ENCODE measurements at regions not wholly inside any gene's neighbourhood (a gene's known extent, or its start where the extent isn't known, plus 50 kb on each side); places are given as distances from the start of the nearest gene placed in this dataset.

- H3K27ac ChIP-seq (ENCODE audit: extremely low read length, insufficient read depth, low read length): peak overlapping the region; percentile 42
- CTCF ChIA-PET (ENCODE audit: low intra/inter-chr PET ratio, low total read pairs): no interaction called here
- no peaks in the 10 kb centered on the region for H3K27me3 ChIP-seq (ENCODE audit: control insufficient read depth in 1 of 2, insufficient read depth in 2 of 2, low read length in 2 of 2)
- H4K20me1 ChIP-seq (ENCODE audit: insufficient read depth, low read length): no peaks in the 10 kb centered on the region
- DNase-seq (ENCODE audit: low spot score): peak; percentile 20
- no peak overlapping the region for H3K9ac ChIP-seq (ENCODE audit: insufficient read depth, low read depth, low read length)
- no peak overlapping the region for H2AFZ ChIP-seq (ENCODE audit: low read length)
- no TSS peak for BruUV-seq (replicated peaks)
- in situ Hi-C loops (cut with HindIII; ENCODE audit: extremely low pct_ligation_motif_present, low pct_unique_long_range_greater_than_20kb) (no loop called here), intact Hi-C loops (cut with micrococcal nuclease; ENCODE audit: unreplicated experiment) (no loop called here)
- peak overlapping the region; percentile 8 for H3K4me2 ChIP-seq (ENCODE audit: low read depth, low read length)
- no peaks in the 10 kb centered on the region for H3K79me2 ChIP-seq (ENCODE audit: insufficient read depth, low read length)
- H3K4me1 ChIP-seq (ENCODE audit: insufficient read depth, low read length): peaks cover 20% of the 10 kb centered on the region
- WGBS (ENCODE audit: low lambda C conversion rate): 18% methylated on average over 3 of the region's 3 CpGs
- POLR2A ChIA-PET: no interaction called here
- H3K9me3 ChIP-seq (ENCODE audit: low read length): no peaks in the 10 kb centered on the region
- no peak overlapping the region for H3K4me3 ChIP-seq (replicated peaks in 1 of 3; ENCODE audit: insufficient read depth in 1 of 3, low read depth in 2 of 3, low read length in 3 of 3)
- no peak for FAIRE-seq
- no peaks in the 10 kb centered on the region for H3K36me3 ChIP-seq (replicated peaks in 1 of 2; ENCODE audit: control insufficient read depth in 1 of 2, insufficient read depth in 2 of 2, low read length in 2 of 2)
- peak; percentile 82 for ATAC-seq
- no peak for TF ChIP-seq ZNF746 (CRISPR knock-in tag; IDR thresholded peaks at IDR 0.05)
- peak; percentile 10; the same call in 1 of the 2 replicates for TF ChIP-seq ZMYM4 (CRISPR knock-in tag; IDR thresholded peaks at IDR 0.05)
- no peak for TF ChIP-seq PATZ1 (CRISPR knock-in tag; IDR thresholded peaks at IDR 0.05)
- no peak for TF ChIP-seq ZNF143 (CRISPR knock-in tag; IDR thresholded peaks at IDR 0.05)
- TF ChIP-seq ZNF460 (CRISPR knock-in tag; IDR thresholded peaks at IDR 0.05; ENCODE audit: borderline replicate concordance): peak; percentile 86
- no peak for TF ChIP-seq EP300 (IDR thresholded peaks at IDR 0.05; ENCODE audit: low read depth in 2 of 2, low read length in 2 of 2)
- TF ChIP-seq EP300 (CRISPR knock-in tag; IDR thresholded peaks at IDR 0.05; ENCODE audit: borderline replicate concordance): no peak
- no peak for TF ChIP-seq CREB1 (IDR thresholded peaks at IDR 0.05)
- TF ChIP-seq CREB1 (CRISPR knock-in tag; IDR thresholded peaks at IDR 0.05): no peak; the same call in 1 of the 2 replicates
- TF ChIP-seq ZNF331 (CRISPR knock-in tag; IDR thresholded peaks at IDR 0.05): 0 out of 2 replicates have a peak, but pooled peaks have one; percentile 13
- no peak for TF ChIP-seq TBP (CRISPR knock-in tag; IDR thresholded peaks at IDR 0.05)
- no peak for TF ChIP-seq FOXK1 (CRISPR knock-in tag; IDR thresholded peaks at IDR 0.05; ENCODE audit: borderline replicate concordance, low read depth)
- 0 out of 2 replicates have a peak, but pooled peaks have one; percentile 21 for TF ChIP-seq HMGXB3 (CRISPR knock-in tag; IDR thresholded peaks at IDR 0.05; ENCODE audit: borderline replicate concordance)
- TF ChIP-seq AGO2 (optimal IDR thresholded peaks at IDR 0.05; ENCODE audit: low read depth, low read length): no peak
- 0 out of 2 replicates have a peak, but pooled peaks have one; percentile 14 for TF ChIP-seq KDM1A (CRISPR knock-in tag; IDR thresholded peaks at IDR 0.05)
- TF ChIP-seq ZNF574 (CRISPR knock-in tag; IDR thresholded peaks at IDR 0.05): no peak
- TF ChIP-seq ZNF589 (CRISPR knock-in tag; conservative IDR thresholded peaks at IDR 0.05): no peak
These were observed 95.4 kb upstream of the SLC38A4 start for GRCh38 chr12:46921048-46921763.

Measured in HepG2 (cell line).